Glutamatergic neuron (in vitro differentiated cells): ENCODE measurements at regions not wholly inside any gene's neighbourhood (a gene's known extent, or its start where the extent isn't known, plus 50 kb on each side); places are given as distances from the start of the nearest gene placed in this dataset.

ENCODE experiments used
- DNase-seq: peaks from one replicate; pipeline ENCODE4 v3.0.0; 2022
- H3K27ac Mint-ChIP-seq: one replicate; pipeline ENCODE4 v1.8.0; 2020; ENCODE audit warnings: mild to moderate bottlenecking, mixed read lengths, inconsistent platforms; ENCODE audit not compliant: unreplicated experiment
- H3K27me3 Mint-ChIP-seq: one replicate; pipeline ENCODE4 v1.8.0; 2020; ENCODE audit warnings: mild to moderate bottlenecking, moderate library complexity, mixed read lengths, inconsistent platforms; ENCODE audit not compliant: unreplicated experiment
- H3K36me3 Mint-ChIP-seq: one replicate; pipeline ENCODE4 v1.8.0; 2020; ENCODE audit warnings: mild to moderate bottlenecking, mixed read lengths, inconsistent platforms; ENCODE audit not compliant: unreplicated experiment
- H3K4me1 Mint-ChIP-seq: one replicate; pipeline ENCODE4 v1.8.0; 2020; ENCODE audit warnings: mild to moderate bottlenecking, low read depth, mixed read lengths, inconsistent platforms; ENCODE audit not compliant: unreplicated experiment
- H3K4me3 Mint-ChIP-seq: one replicate; pipeline ENCODE4 v1.8.0; 2020; ENCODE audit warnings: mild to moderate bottlenecking, mixed read lengths, inconsistent platforms; ENCODE audit not compliant: unreplicated experiment
- H3K9me3 Mint-ChIP-seq: one replicate; pipeline ENCODE4 v1.8.0; 2020; ENCODE audit warnings: mild to moderate bottlenecking, moderate library complexity, mixed read lengths, inconsistent platforms; ENCODE audit not compliant: unreplicated experiment
- CTCF ChIP-seq: fragments of 200-600 bp; sonication (generic); IDR thresholded peaks from one replicate; pipeline ENCODE4 v1.5.0; 2021; ENCODE audit not compliant: partially characterized antibody, unreplicated experiment

GRCh38 chr20:16654858-16655535, 74.8 kb upstream of the SNRPB2 start:
- Mint-ChIP-seq H3K27me3 (no peaks in the 10 kb centered on the region), H3K4me3 (no peak overlapping the region), H3K9me3 (peaks cover 6% of the 10 kb centered on the region), H3K4me1 (peaks cover 2% of the 10 kb centered on the region), H3K36me3 (no peaks in the 10 kb centered on the region), H3K27ac (no peak overlapping the region)
- no peak for TF ChIP-seq CTCF
- no peak for DNase-seq

- H3K9me3 Mint-ChIP-seq, result peaks cover 8% of the 10 kb centered on the region
- no peak for TF ChIP-seq CTCF
- DNase-seq, result no peak
- H3K27ac Mint-ChIP-seq, result no peak overlapping the region
- peaks cover under 1% of the 10 kb centered on the region for H3K27me3 Mint-ChIP-seq
- peaks cover 6% of the 10 kb centered on the region for H3K4me1 Mint-ChIP-seq
- no peaks in the 10 kb centered on the region for H3K36me3 Mint-ChIP-seq
- H3K4me3 Mint-ChIP-seq, result no peak overlapping the region
Measured at GRCh38 chr20:16653266-16653665, 76.6 kb upstream of the SNRPB2 start.

- Mint-ChIP-seq H3K27ac (peak overlapping the region; percentile 81), H3K9me3 (peaks cover 7% of the 10 kb centered on the region), H3K36me3 (no peaks in the 10 kb centered on the region), H3K27me3 (peaks cover 9% of the 10 kb centered on the region), H3K4me1 (peaks cover 22% of the 10 kb centered on the region), H3K4me3 (peak overlapping the region; percentile 44)
- DNase-seq, result peak; percentile 51
- no peak for TF ChIP-seq CTCF
Measured at GRCh38 chr20:16647875-16648597, 74.8 kb upstream of the KIF16B start.

GRCh38 chr20:16641511-16642023, 68.3 kb upstream of the KIF16B start:
- Mint-ChIP-seq H3K4me1 (peaks cover 9% of the 10 kb centered on the region), H3K27me3 (no peaks in the 10 kb centered on the region), H3K4me3 (no peak overlapping the region), H3K27ac (no peak overlapping the region), H3K36me3 (no peaks in the 10 kb centered on the region), H3K9me3 (peaks cover 2% of the 10 kb centered on the region)
- no peak for DNase-seq
- TF ChIP-seq CTCF, result no peak
